GM23248 (cell line): ENCODE measurements at regions not wholly inside any gene's neighbourhood (a gene's known extent, or its start where the extent isn't known, plus 50 kb on each side); places are given as distances from the start of the nearest gene placed in this dataset.

Source experiments
- DNase-seq: peaks from one replicate; pipeline ENCODE4 v3.0.0-alpha.2; 2015
- H2AFZ ChIP-seq: fragments of 200-600 bp; sonication (generic); 2 replicates; pipeline ENCODE4 v1.6.1; 2016; ENCODE audit warnings: antibody characterized with exemption
- H3F3A ChIP-seq: fragments of 200-600 bp; sonication (generic); 2 replicates; pipeline ENCODE4 v1.6.1; 2016; ENCODE audit warnings: mild to moderate bottlenecking, antibody characterized with exemption, mixed run types; ENCODE audit not compliant: insufficient read depth
- H3K27ac ChIP-seq: fragments of 200-600 bp; sonication (generic); 2 replicates; pipeline ENCODE4 v1.5.1; 2016; ENCODE audit warnings: mild to moderate bottlenecking
- H3K27me3 ChIP-seq: fragments of 200-600 bp; sonication (generic); replicated peaks from 2 replicates; pipeline ENCODE4 v1.6.1; 2016; ENCODE audit warnings: mild to moderate bottlenecking; ENCODE audit not compliant: insufficient read depth
- H3K36me3 ChIP-seq: fragments of 200-600 bp; sonication (generic); 2 replicates; pipeline ENCODE4 v1.6.1; 2016; ENCODE audit warnings: low read depth, mild to moderate bottlenecking
- H3K4me1 ChIP-seq: fragments of 200-600 bp; sonication (generic); 2 replicates; pipeline ENCODE4 v1.6.1; 2016; ENCODE audit warnings: mild to moderate bottlenecking; ENCODE audit not compliant: insufficient read depth
- H3K4me2 ChIP-seq: fragments of 200-600 bp; sonication (generic); one replicate; pipeline ENCODE4 v1.6.1; 2016; ENCODE audit warnings: mild to moderate bottlenecking; ENCODE audit not compliant: unreplicated experiment
- H3K4me3 ChIP-seq: fragments of 200-600 bp; sonication (generic); 2 replicates; pipeline ENCODE4 v1.5.1; 2016; ENCODE audit warnings: mild to moderate bottlenecking
- H3K79me2 ChIP-seq: fragments of 200-600 bp; sonication (generic); 2 replicates; pipeline ENCODE4 v1.6.1; 2016; ENCODE audit warnings: mild to moderate bottlenecking; ENCODE audit not compliant: insufficient read depth
- H3K9ac ChIP-seq: fragments of 200-600 bp; sonication (generic); 2 replicates; pipeline ENCODE4 v1.6.1; 2016; ENCODE audit warnings: mild to moderate bottlenecking
- H3K9me2 ChIP-seq: fragments of 200-600 bp; sonication (generic); 2 replicates; pipeline ENCODE4 v1.6.1; 2016; ENCODE audit warnings: mixed run types, mild to moderate bottlenecking, moderate library complexity; ENCODE audit not compliant: insufficient read depth
- H3K9me3 ChIP-seq: fragments of 200-600 bp; sonication (generic); one replicate; pipeline ENCODE4 v1.6.1; 2017; ENCODE audit warnings: low read depth
- H4K20me1 ChIP-seq: fragments of 200-600 bp; sonication (generic); 2 replicates; pipeline ENCODE4 v1.6.0; 2016; ENCODE audit not compliant: insufficient read depth
- EZH2 ChIP-seq: fragments of 200-600 bp; sonication (generic); IDR thresholded peaks from 2 replicates; pipeline ENCODE4 v1.6.1; 2018; ENCODE audit warnings: antibody characterized with exemption, mild to moderate bottlenecking; ENCODE audit not compliant: insufficient read depth, poor library complexity, severe bottlenecking
- EZH2phosphoT487 ChIP-seq: fragments of 200-600 bp; sonication (generic); IDR thresholded peaks from 2 replicates; pipeline ENCODE4 v1.6.1; 2018; ENCODE audit warnings: antibody characterized with exemption, moderate library complexity, mild to moderate bottlenecking, low read depth; ENCODE audit not compliant: insufficient read depth
- WGBS, 2 experiments: methylation state at CpG; one replicate each; pipeline ENCODE4 v1.1.6; 2015 to 2017; ENCODE audit warnings: low lambda C conversion rate in 2 of 2, low coverage in 1 of 2; ENCODE audit errors: missing lambda C conversion rate in 2 of 2; 5-methylcytosine and 5-hydroxymethylcytosine counted together
- in situ Hi-C: fragments of 300-500 bp; cut with MboI; formaldehyde crosslinking; loops from 2 replicates; pipeline ENCODE4 v1.15.0; 2020

DNA sequence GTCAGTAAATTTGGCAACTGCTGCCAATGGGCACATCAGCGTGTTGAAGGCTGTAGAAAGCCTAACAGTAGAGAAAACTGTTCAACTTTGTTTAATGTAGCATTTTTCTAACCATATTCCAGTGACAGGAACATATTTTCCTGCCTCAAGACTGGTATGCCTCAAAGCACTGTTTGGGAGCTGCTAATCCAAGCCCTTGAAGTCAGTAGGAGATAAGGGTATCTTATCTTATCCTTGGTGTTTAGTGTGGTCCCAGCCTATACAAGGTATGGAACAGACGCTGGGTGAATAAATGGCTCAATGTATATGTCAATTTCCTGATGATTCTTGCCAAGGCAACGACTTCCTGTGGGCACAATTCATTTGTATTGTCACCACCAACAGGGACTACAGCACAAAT, 97.5 kb upstream of the CREB5 start:
- Histone ChIP-seq H3K9ac (no peak overlapping the region), H3F3A (peaks cover 36% of the 10 kb centered on the region)
- in situ Hi-C loops, result no loop called here

DNA sequence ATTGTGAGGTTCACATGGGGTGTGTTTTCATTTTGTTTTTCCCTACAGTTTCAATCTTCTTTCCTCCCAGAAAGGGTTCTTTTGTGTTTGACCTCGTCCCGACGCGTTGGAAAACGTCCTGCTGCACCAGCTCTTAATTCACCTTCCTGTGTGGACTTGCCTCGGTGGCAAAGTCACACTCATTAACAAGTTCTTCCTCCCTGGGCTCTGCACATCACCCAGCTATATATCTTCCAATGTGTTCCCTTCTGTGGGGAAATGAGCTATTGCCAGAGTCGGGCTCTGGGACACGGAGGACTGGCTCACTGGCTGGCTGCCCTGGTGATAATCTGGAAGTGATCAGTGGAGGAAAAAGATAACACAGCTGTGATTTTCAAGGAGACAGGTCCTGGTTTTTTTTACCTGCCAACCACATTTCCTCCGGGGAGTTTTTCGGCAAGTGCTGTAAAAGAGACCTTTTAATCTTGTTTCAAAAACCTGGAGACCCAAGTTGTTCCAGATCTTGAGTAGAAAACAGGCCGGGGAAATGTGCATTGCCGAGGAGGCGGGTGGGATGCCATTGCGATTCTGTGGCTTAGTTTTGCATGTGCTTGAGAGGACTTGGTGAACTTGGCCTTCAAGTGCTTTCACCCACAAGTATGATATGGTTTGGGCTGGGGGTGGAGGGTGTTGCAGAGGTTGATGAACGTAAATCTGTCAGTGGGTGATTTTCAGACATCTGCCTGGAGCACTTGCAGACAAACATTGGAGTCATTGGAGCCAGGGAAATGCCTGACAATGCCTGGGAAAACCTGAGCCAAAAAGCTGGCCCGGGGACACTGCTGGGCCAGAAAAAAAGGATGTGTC, 96.5 kb upstream of the CREB5 start:
- peak overlapping the region; percentile 58 for H3K4me2 ChIP-seq
- no peaks in the 10 kb centered on the region for H3K36me3 ChIP-seq
- no peak for TF ChIP-seq EZH2
- no peak for TF ChIP-seq EZH2phosphoT487
- H4K20me1 ChIP-seq, result no peaks in the 10 kb centered on the region
- H3K9ac ChIP-seq, result peak overlapping the region; percentile 24; the same call in 1 of the 2 replicates
- H3K9me2 ChIP-seq, result no peaks in the 10 kb centered on the region
- no peaks in the 10 kb centered on the region for H3K79me2 ChIP-seq
- H3F3A ChIP-seq, result peaks cover 36% of the 10 kb centered on the region
- no peaks in the 10 kb centered on the region for H3K9me3 ChIP-seq
- in situ Hi-C loops, result no loop called here
- 0 out of 2 replicates have a peak overlapping the region, but pooled peaks have one; percentile 11 for H3K4me3 ChIP-seq
- peak; percentile 54 for DNase-seq
- H2AFZ ChIP-seq, result peak overlapping the region; percentile 34; the same call in 1 of the 2 replicates
- no peaks in the 10 kb centered on the region for H3K27me3 ChIP-seq
- H3K27ac ChIP-seq, result peak overlapping the region; percentile 62
- 5 to 9% methylated on average over 16 of the region's 16 CpGs for WGBS, 2 experiments
- peaks cover 38% of the 10 kb centered on the region for H3K4me1 ChIP-seq

More for the DNA sequence above, 97.5 kb upstream of the CREB5 start:
- Histone ChIP-seq H4K20me1 (no peaks in the 10 kb centered on the region), H3K9me3 (no peaks in the 10 kb centered on the region), H3K4me3 (no peak overlapping the region), H2AFZ (no peak overlapping the region), H3K79me2 (no peaks in the 10 kb centered on the region), H3K27me3 (no peaks in the 10 kb centered on the region), H3K4me2 (no peak overlapping the region), H3K36me3 (no peaks in the 10 kb centered on the region), H3K27ac (no peak overlapping the region), H3K4me1 (peaks cover 38% of the 10 kb centered on the region), H3K9me2 (no peaks in the 10 kb centered on the region)
- no peak for TF ChIP-seq EZH2phosphoT487
- no peak for TF ChIP-seq EZH2
- no peak for DNase-seq
- 75 to 82% methylated on average over 3 of the region's 3 CpGs for WGBS, 2 experiments

DNA sequence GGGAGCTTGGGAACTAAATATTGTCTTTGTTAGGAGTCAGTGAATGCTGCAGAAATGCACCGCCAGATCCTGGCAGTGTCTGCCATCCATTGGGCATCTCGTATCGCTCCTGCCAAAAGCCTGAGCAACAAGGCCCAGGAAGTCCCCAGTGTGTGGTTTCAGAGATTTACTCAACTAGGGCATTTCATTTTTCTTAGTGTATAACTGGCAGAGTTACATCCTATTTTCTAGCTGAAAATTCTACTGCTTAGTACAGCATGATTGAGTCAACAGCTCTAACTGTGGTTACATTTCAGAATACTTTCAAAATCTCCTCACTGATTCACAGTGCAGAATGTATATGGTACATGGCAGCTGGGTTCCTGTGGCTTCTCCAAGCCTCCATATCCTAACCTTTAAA, 95.8 kb upstream of the CREB5 start:
- H3K9me3 ChIP-seq, result no peaks in the 10 kb centered on the region
- no peaks in the 10 kb centered on the region for H3K79me2 ChIP-seq
- 50 to 51% methylated on average over 3 of the region's 3 CpGs for WGBS, 2 experiments
- H3K9ac ChIP-seq, result peak overlapping the region; percentile 24; the same call in 1 of the 2 replicates
- H3K4me2 ChIP-seq, result peak overlapping the region; percentile 58
- in situ Hi-C loops, result no loop called here
- H3K4me3 ChIP-seq, result 0 out of 2 replicates have a peak overlapping the region, but pooled peaks have one; percentile 11
- no peaks in the 10 kb centered on the region for H3K27me3 ChIP-seq
- no peaks in the 10 kb centered on the region for H3K9me2 ChIP-seq
- DNase-seq, result peak; percentile 91
- peaks cover 38% of the 10 kb centered on the region for H3K4me1 ChIP-seq
- no peaks in the 10 kb centered on the region for H4K20me1 ChIP-seq
- TF ChIP-seq EZH2phosphoT487 (no peak), EZH2 (no peak)
- H3F3A ChIP-seq, result peaks cover 36% of the 10 kb centered on the region
- H3K36me3 ChIP-seq, result no peaks in the 10 kb centered on the region
- H2AFZ ChIP-seq, result no peak overlapping the region
- peak overlapping the region; percentile 62 for H3K27ac ChIP-seq

DNA sequence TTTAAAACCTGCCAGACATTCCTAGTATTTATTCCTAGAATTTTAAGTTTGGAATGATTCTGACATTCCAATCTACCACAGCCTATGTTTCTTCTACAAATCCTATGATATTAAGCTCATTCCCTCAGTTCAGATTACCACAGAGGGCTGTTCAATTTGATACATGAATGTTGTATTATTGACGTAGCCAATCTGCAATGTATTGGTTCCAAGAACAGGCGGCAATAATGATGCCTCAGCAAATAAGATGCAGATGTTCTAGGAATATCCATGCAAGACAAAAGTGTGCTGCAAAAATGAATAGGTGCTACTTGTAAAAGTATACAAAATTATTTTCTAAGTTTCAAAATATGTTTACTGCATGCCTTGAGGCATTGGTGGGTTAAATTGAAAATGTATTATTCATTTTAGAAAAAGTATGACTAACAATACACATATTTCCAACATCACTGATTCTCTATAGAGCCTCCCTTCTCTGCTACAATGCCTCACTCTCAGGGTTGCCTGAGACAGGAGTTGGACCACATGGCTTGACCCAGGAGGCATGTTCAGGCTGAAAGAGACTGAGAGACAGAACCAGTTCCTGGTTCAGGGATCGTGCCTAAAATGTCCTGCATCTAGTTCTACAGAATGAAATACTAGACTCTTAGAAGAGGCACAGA, 94.1 kb upstream of the CREB5 start:
- peak; percentile 57 for DNase-seq
- Histone ChIP-seq H3K4me2 (no peak overlapping the region), H3K79me2 (no peaks in the 10 kb centered on the region), H3K27ac (no peak overlapping the region), H3K27me3 (no peaks in the 10 kb centered on the region), H3K4me3 (no peak overlapping the region), H2AFZ (no peak overlapping the region), H3K9me3 (no peaks in the 10 kb centered on the region), H3K4me1 (peaks cover 38% of the 10 kb centered on the region), H3K9me2 (no peaks in the 10 kb centered on the region), H3F3A (peaks cover 36% of the 10 kb centered on the region), H3K9ac (no peak overlapping the region), H4K20me1 (no peaks in the 10 kb centered on the region), H3K36me3 (no peaks in the 10 kb centered on the region)
- TF ChIP-seq EZH2phosphoT487 (no peak), EZH2 (no peak)
- in situ Hi-C loops, result no loop called here
- 30 to 36% methylated on average over 3 of the region's 3 CpGs for WGBS, 2 experiments
